GM12891 (cell line): ENCODE measurements at regions not wholly inside any gene's neighbourhood (a gene's known extent, or its start where the extent isn't known, plus 50 kb on each side); places are given as distances from the start of the nearest gene placed in this dataset.

ENCODE experiments used
- POLR2A ChIP-seq: IDR thresholded peaks from 2 replicates; pipeline ENCODE4 v1.6.1; 2011; ENCODE audit warnings: low read depth, low read length, control low read depth
- POLR2AphosphoS5 ChIP-seq: IDR thresholded peaks from 2 replicates; pipeline ENCODE4 v1.6.1; 2011; ENCODE audit warnings: low read depth, low read length, control low read depth
- POU2F2 ChIP-seq: IDR thresholded peaks from 2 replicates; pipeline ENCODE4 v1.6.1; 2011; ENCODE audit warnings: low read depth, mild to moderate bottlenecking, control low read depth, low read length, moderate library complexity
- TAF1 ChIP-seq: IDR thresholded peaks from 2 replicates; pipeline ENCODE4 v1.6.1; 2011; ENCODE audit warnings: low read depth, low read length, control low read depth

DNA sequence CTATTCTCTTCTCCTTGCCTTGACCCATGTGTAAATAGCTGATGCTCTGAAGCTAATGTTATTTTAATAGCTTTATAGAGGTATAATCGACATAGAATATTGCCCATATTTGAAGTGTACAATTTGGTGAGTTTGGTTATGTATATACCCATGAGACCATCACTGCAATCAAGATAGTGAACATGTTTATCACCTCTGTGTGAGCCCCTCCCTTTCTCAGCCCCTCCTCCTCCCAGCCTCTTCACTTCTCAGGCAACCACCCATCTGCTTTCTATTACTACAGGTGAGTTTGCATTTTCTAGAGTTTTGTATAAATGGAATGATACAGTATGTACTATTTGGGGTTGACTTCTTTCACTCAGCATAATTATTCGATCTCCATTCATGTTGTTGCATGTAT, 181.1 kb downstream of the INO80D start:
- TF ChIP-seq POLR2AphosphoS5 = no peak
- TF ChIP-seq POLR2A = no peak
- TF ChIP-seq POU2F2 = no peak
- no peak for TF ChIP-seq TAF1
